ENCODE measurements at regions not wholly inside any gene's neighbourhood (a gene's known extent, or its start where the extent isn't known, plus 50 kb on each side); places are given as distances from the start of the nearest gene placed in this dataset.

DNA sequence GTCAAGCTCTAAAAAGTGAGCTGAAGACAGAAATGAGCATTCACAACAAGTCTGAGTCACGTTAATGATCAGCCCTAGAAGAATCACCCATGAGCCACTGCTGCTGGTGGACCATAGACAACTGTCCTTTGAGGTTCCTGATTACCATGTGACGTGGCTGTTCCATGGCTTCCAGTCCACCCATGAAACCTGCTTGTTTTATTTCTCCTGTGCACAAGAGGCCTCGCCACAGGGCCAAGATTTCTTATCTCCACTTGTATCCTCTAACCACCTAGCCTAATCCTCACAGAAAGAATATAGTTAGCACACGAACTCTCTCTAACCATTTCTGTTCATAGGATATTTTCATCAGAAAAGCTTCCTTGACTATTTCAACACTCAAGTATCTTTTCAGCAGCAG, 242.7 kb downstream of the MREG start:
- TF ChIP-seq, protein P1, sequence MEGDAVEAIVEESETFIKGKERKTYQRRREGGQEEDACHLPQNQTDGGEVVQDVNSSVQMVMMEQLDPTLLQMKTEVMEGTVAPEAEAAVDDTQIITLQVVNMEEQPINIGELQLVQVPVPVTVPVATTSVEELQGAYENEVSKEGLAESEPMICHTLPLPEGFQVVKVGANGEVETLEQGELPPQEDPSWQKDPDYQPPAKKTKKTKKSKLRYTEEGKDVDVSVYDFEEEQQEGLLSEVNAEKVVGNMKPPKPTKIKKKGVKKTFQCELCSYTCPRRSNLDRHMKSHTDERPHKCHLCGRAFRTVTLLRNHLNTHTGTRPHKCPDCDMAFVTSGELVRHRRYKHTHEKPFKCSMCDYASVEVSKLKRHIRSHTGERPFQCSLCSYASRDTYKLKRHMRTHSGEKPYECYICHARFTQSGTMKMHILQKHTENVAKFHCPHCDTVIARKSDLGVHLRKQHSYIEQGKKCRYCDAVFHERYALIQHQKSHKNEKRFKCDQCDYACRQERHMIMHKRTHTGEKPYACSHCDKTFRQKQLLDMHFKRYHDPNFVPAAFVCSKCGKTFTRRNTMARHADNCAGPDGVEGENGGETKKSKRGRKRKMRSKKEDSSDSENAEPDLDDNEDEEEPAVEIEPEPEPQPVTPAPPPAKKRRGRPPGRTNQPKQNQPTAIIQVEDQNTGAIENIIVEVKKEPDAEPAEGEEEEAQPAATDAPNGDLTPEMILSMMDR (IDR thresholded peaks at IDR 0.05) = no peak
- TF ChIP-seq POLR2A (IDR thresholded peaks at IDR 0.05) = no peak
